GM21825 (cell line): ENCODE measurements at regions not wholly inside any gene's neighbourhood (a gene's known extent, or its start where the extent isn't known, plus 50 kb on each side); places are given as distances from the start of the nearest gene placed in this dataset.
"Not testable (repeated sequence)": the region's sequence is repeated elsewhere in the genome, so short reads cannot be mapped to it uniquely, and the experiment has no call there.

Experiments
- ATAC-seq: cut with Tn5 transposase; IDR thresholded peaks from one replicate; pipeline ENCODE4 v1.9.1; 2021; ENCODE audit warnings: mild to moderate bottlenecking, moderate library complexity; ENCODE audit not compliant: unreplicated experiment

DNA sequence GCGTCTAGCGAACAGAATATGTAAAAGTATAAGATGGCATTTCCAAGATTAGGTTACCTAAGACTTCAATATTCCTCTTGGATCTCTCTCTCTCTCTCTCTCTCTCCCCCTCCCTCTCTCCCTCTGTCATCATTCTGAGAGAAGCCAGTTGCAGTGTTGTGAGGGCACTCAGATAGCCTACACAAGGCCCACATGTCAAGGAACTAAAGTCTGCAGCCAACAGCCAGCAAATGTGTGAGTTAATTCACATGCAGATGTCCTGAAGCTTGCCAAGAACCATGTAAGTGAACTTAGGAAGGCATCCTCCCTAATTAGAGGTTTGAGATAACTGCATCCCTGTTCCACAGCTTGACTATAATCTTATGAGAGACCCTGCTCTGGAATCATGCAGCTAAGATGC is 822.9 kb upstream of the PRR20A start:
- ATAC-seq = no peak

DNA sequence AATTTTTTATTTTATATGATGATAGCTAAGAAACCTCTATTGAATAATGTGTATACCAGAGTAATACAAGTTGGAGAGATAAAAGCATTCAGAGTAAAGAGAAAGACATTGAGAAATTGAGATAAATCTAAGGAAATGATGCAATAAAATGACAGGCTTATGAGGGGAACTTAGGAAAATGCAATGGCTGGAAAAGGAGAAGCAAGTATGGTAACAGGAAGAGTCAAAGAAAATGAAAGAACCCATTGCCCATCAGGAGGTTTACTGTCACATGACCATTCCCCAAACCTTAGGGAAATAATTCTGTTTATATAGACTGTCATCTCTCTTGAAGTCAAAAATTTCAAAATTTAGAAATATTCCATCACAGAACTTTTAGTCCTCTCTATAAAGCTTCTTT is 808.0 kb upstream of the PRR20A start:
- no peak for ATAC-seq

DNA sequence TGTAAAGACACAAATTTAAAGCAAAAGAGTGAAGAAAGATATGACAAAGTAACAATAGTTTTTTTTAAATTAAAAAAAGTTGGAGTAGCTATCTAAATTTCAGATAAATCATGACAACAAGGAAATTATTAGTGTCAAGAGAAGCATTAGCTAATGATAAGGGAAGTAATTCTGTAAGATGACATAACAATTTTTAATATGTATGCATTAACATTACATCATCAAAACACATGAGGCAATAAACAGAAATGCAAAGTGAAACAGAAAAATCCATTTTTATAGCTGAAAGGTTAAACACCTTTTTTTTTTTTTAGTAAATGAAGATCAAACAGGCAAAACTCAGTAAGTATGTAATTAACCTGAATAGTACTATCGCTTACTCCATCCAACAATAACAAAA is 804.9 kb upstream of the PRR20A start:
- ATAC-seq = no peak

DNA sequence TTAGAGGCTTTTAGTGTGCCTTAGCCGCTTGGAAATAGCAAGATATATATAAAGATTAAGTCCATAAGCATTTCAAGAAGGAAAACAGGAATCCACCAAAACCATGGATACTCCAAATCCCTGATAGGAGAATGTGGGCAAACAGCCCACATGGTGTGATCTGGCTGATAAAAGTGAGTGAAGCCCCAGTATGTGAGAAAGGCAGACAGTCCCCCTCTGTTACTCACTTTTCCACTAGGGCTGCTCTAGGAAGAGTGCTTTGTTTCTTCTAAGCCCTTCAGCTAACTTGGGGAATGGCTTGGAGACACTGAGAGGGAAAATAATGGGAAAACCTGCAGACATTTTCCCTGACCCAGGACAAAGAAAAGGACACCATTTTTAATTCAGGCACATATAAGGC is 802.3 kb upstream of the PRR20A start:
- no peak for ATAC-seq

DNA sequence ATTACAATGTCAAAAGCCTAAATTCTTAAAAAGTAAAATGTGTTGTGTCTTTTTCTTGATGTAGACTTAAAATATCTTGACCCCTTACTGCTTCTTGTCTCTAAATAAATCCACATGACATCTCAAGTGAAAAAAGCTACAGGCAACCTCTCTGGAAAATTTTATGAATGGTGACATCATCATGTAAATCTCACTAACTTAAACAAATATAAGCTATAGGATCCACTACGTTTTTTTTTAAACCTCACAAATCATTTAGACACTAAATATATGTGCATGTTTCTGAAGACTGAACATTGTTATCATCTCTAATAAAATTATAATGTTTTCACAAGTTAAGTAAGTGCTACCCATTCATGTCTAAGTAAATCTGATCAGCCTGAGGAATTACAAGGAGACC is 793.7 kb upstream of the PRR20A start:
- ATAC-seq = no peak

DNA sequence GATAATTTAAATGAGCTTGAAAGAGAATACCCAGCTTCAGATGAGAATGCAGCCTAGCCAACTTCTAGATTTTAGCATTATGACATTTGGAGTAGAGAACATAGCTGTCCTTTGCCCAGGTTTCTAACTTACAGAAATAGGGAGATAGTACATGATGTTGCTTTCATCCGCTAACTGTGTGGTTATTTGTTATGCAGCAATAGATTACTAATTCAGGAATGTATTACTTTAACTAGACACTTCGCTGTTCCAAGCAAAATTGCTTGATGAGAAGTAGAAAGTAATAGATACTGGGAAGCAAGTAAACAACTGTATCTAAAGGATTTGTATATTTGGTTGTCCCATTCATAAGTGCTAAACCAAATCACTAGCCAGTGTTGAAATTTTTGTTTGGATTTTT is 790.9 kb upstream of the PRR20A start:
- ATAC-seq = no peak

DNA sequence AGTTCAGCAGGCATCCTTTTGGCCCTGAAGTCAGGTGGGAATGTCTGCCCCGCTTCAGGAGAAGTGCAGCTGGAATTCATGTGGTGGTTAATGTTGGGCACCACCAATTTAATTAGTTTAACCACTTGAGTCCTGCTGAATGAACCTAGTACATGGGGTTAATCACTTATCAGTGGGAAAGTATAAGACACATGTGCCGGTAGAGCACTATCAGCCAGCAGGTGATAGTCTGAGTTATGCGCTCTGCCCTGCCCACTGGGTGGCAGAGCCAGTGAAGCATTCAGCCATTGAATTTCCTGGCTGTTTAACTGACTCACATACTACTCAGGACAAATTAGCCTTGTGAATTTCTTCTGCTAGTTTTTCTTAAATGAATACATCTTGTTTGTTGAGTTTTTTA is 789.7 kb upstream of the PRR20A start:
- no peak for ATAC-seq

DNA sequence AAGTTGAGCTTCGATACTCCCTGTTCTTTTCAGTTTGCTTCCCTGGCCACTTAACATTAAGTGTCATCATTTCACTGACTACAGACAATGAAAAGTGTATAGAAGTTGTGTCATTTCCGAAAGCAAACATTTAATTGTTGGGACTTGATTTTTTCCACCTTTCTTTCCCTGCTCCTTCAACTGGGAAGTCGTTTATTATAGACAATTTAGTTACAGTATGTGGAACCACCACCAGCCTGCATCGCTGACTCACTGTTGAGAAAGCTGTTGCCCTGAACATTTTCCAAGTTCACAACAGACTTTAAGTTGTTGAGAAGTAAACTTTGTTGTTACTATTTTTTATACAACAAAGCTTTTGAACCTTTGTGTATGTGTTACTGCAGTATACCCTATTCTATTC is 788.4 kb upstream of the PRR20A start:
- ATAC-seq = no peak

DNA sequence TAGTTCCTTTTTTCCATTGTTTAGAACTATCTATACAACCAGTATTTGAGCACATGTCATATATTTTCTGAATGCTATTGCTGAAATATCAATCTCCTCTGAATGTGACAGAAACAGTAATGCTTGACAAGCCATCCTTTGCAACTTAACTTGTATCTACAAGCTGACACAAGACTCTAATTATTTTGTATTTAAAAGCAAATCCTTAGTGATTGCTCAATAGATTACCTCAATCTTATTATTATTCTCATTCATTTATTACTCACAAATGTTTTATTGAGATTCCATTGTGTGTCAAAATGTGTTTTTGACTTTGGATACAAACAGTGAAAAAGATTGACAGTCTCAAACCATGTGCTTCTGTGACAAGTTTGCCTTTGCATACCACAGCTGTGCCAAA is 787.8 kb upstream of the PRR20A start:
- ATAC-seq = no peak

DNA sequence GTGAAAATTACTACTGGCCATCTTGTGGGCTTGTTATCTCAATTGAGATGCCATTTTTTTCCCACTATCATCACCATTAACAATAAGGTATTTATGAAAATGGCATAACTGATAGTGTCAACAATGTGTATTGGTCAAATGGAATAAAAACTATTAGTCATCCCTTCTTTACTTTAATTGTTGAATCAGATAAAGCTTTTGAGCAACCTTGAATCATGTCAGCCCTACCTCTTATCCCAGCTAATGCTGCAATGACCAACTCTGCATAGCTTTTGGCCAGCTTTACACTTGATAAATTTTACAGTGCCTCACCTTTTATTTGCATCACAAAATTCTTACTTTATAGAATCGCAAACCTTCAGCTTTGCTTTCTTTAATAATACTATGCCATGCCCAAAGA is 784.0 kb upstream of the PRR20A start:
- no peak for ATAC-seq

DNA sequence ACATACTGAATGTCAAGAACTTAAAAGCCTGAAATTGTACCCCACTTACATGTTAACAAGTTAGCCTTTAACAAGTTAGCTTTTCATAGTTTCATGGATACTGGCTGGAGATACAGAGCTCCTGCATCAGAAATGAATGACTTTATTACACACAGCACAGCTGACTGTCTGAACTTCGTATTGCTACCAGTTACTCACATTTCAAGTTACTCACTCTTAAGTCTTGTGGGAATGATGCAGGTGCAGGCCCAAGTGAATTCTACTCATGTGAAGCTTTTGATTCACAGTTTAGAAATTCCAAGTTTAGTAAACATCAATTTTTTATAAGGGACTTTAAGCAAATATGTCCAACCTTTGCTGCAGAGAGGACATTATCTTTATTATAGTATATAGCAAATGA is 762.2 kb upstream of the PRR20A start:
- ATAC-seq = no peak

DNA sequence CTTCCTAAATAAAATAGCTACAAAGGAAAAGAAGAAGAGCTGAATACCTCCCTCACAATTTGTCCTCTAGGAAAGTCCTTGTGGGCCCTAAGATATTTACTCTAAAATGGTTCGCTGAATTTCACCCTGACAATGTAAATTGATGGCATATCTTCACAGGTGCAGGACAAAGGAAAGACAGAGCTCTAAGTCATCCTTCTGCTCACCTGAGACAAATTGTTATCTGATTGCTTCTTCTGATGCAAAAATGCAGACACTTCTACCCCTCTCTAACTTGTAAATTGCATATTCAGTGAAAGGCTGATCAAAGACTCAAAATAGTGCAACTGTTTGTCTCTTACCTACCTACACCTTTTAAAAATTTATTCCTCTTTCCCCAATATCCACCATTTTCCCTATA is 747.2 kb upstream of the PRR20A start:
- no peak for ATAC-seq

DNA sequence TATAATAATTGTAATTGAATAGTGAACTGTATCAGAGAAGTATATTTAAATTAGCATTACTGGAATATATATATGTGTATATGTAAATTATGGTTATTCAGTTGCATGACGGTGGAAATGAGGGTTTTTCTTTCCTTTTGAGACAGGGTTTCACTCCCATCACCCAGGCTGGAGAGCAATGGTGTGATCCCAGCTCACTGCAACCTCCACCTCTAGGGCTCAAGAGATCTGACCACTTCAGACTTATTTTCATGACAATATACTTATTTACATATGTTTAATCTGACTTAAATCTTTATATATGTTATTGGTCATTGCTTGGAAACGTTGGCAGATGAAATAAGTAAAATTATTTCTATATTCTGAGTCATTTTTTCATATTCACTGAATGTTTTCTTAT is 744.4 kb upstream of the PRR20A start:
- ATAC-seq = no peak

DNA sequence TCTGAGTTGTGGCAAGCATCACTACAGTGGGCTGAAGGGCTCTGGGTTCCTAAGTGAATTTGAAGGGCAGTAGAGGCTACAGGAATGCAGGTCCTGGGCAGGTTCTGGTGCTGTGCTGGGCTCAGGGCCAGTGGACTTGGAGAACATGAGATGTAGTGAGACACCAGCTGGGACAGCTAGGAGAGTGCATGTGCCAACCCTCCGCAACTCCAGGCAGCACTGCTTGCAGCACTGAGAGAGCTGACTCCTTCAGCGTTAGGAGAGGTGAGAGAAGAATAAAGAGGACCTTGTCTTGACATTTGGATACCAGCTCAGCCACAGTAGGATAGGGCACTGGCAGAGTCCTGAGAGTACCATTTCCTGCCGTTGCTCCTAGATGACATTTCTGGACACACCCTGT is 739.9 kb upstream of the PRR20A start:
- ATAC-seq = no peak

DNA sequence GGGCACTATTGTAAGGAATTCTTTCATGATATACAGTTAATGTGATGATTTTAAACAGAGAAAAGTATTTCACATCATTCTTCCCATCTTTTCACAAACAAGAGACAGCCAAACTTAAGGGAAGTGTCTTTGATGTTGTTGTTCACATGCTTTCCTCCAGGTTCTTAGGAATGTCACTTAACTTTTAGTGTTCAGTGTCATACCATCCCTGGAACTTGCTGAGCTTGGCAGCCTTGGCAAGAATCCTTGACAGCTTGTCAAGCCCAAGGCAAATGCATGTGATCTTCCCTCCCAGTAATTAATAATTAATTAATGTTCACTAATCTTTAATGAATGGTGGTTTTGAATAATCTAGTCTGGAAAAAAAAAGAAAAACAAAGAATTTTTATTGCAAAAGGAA is 727.9 kb upstream of the PRR20A start:
- ATAC-seq = no peak

DNA sequence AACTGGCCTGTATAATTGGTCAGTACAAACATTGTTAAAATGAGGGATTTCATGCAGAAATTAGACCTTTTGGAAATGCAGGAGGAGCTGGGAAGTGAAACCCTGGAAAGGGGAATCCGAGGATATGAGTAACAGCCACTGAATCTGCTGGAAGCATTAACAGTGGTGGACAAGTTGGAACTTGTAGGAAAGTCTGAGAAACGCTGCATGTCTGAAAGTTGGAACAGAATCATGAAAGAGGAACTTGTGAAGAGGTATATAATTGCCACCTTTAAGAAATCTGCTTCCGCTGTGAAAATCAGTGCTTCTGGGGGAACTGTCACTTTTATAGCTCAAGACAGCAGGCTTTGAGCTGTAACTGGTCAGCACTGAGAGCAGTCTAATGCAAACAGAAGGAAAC is 716.5 kb upstream of the PRR20A start:
- no peak for ATAC-seq

DNA sequence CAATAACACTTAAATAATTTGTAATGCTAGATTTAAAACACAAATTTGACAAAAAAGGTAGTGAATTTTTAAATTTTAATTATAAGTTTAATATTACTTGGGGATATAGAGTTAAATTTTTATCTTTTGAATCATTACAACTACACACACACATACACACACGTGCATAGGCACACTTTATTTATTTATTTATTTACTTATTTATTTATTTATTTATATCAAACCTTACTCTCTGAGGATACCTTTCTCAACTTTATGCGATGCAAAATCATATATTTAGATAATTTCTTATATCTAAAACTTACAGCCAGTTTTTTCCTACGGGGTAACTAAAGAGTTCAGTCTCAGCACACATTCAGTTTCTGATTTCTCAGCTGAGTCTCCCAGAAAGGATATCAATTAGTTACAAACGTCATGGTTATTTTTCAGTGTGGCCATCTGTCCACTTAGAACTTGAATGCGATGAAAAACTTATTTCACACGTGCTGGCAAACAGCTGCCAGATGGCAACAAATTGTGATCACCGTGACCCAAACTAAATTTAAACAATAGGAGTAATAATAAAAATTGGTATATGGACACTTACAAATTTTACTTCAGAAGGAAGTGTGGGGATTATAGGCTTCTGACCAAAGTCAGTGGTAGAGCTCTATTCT is 683.1 kb upstream of the PRR20A start:
- ATAC-seq = no peak

DNA sequence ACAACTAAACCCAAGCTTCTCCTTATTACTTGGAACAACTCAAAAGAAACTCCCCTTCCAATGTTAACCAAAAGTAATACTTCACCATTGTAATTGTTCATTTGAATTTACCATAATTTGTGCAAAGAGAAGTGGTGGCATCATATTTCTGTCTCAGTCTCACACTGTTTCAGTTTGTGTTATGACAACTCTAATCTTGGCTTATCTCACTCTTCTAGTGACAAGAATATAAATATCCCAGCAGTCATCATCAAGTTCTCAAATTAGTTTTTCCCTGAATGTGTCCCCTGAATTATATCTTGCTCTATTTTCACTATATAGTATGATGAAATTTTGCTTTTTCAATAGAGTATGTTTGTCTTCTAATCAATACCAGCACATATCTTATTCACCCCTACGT is 681.4 kb upstream of the PRR20A start:
- ATAC-seq = no peak

DNA sequence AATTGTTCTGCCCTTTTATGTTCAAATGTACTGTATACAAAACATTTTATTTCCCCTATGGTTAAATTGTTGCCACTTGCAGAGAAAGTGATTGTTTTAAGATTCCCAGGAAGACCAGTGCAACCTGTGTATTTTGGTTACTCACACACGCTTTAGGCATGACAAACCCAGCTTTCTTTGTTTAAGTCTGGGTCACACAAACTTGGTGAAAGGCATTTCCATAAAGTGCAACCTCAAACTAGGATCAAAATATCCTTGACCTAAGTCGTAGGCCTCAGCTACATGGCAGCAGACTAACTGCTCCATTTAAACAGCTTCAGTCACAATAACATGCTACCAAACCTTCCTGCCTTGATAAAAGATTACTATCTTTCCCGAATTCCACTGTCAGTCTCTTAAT is 639.0 kb upstream of the PRR20A start:
- ATAC-seq = no peak

DNA sequence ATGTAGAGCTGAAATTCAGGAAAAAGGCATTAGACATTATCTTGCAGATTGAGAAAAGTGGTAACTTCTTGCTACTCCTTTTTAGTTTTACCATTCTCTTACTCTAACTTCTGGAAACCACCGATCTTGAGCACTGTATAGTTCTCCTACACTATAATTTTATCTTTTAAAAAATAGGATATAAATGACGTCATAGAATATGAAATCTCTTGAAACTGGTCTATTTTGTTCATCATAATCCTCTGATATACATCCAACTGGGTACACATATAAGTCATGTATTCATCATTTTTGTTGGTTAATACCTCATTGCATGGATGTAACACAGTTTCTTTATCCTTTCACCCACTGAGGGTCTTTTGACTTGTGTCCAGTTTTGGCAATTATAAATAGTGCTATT is 629.9 kb upstream of the PRR20A start:
- ATAC-seq = no peak

DNA sequence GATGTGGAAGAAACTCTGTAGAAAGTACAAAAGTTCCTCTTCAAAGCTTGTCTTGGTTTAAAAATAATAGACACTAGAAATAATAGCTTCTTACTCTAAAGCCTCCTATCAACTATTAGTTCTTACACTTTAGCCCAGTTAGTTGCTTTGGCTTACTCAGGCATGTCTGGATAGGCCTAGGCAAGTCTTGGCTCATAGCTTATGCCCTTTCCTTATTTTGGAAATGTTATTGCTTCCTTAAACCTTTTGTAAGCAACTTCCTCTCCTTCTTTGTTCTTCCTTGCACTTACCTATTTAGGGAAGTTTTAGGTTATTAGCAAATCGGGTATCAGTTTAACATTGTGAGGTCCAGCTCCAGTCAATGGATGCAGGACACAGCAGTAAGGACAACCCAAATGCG is 628.4 kb upstream of the PRR20A start:
- ATAC-seq = not testable (repeated sequence)

DNA sequence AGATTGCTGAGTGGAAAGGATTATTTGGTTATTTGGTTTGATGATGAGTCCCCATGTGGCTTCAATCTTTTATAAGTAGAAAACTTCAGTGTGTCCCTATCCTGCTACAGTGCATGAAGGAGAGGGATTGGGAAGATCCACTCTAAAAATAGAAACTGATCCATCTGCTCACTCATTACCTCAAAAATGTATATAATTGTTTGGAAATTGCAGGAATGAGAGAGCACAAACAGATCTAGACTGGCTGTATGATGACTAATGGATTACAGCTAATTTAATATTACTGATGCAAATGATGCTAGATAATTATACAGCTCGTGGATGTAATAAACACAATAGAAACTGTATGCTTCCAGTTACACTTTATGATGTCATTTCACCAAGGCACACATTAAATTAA is 625.3 kb upstream of the PRR20A start:
- ATAC-seq = no peak

DNA sequence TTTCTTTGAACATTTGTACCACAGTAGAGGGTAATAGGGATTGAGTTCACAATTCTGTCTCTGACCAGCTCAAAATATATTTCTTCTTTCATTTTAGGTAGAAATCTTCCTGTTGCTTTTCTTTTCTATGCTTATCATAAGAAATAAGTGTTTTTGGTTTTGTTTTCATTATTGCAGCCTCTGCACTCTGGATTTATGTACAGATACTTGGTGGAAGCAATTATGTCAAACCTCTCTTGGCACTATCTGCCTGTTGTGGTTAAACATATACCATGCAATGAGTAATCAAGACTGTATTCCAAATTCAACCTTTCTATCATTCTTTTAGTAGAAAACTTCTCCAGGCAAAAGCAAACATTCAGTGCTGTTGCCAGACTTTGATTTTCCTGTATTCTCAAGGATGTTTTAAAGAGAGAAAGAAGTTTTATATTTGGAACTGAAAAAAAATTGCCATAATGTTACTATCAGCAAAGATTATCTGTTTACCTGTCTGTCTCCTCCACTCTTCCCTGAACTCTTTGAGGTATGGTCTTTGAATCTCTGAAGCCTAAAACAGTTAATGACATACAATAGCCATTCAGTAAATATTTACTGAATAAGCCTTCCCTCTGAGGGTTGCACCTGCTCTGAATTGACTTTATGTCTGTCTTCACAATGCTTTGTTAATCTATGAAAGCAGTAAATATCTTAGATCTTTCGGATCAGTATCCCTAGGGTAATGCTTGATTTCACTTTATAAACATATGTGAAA is 612.5 kb upstream of the PRR20A start:
- no peak for ATAC-seq
